ENCODE measurements at regions not wholly inside any gene's neighbourhood (a gene's known extent, or its start where the extent isn't known, plus 50 kb on each side); places are given as distances from the start of the nearest gene placed in this dataset.

- TF ChIP-seq EZH2phosphoT487 (IDR thresholded peaks at IDR 0.05; ENCODE audit: borderline replicate concordance, low read depth, low read length) (no peak), CTCF (conservative IDR thresholded peaks at IDR 0.05; ENCODE audit: low read length) (no peak)
Measured at GRCh38 chr5:125496393-125496792, 750.0 kb upstream of the ZNF608 start.
